ENCODE measurements at regions not wholly inside any gene's neighbourhood (a gene's known extent, or its start where the extent isn't known, plus 50 kb on each side); places are given as distances from the start of the nearest gene placed in this dataset.

- TF ChIP-seq EP300 (IDR thresholded peaks at IDR 0.05) (no peak), CTCF (IDR thresholded peaks at IDR 0.05) (no peak), USF2 (IDR thresholded peaks at IDR 0.05) (no peak)
Observed at GRCh38 chr4:95778666-95779065, 61.2 kb upstream of the PDHA2 start.
